SK-N-MC (cell line): ENCODE measurements at regions not wholly inside any gene's neighbourhood (a gene's known extent, or its start where the extent isn't known, plus 50 kb on each side); places are given as distances from the start of the nearest gene placed in this dataset.
"Not testable (repeated sequence)": the region's sequence is repeated elsewhere in the genome, so short reads cannot be mapped to it uniquely, and the experiment has no call there.

ENCODE experiments used
- DNase-seq: peaks from one replicate; pipeline ENCODE4 v3.0.0-alpha.2; 2011; ENCODE audit warnings: low read depth, low spot score
- H3K27ac ChIP-seq: fragments of 200-600 bp; sonication (generic); 2 replicates; pipeline ENCODE4 v1.5.1; 2016; ENCODE audit warnings: mixed run types
- H3K36me3 ChIP-seq: fragments of 200-600 bp; sonication (generic); 2 replicates; pipeline ENCODE4 v1.6.1; 2017; ENCODE audit warnings: antibody characterized with exemption, low read length, mixed read lengths; ENCODE audit not compliant: insufficient read depth
- H3K4me3 ChIP-seq: fragments of 200-600 bp; sonication (generic); 2 replicates; pipeline ENCODE4 v1.5.1; 2016
- H3K9ac ChIP-seq: fragments of 200-600 bp; sonication (generic); 2 replicates; pipeline ENCODE4 v1.8.0; 2017; ENCODE audit warnings: mixed run types, mixed read lengths; ENCODE audit not compliant: insufficient read length
- H3K9me3 ChIP-seq: fragments of 200-600 bp; sonication (generic); 2 replicates; pipeline ENCODE4 v1.6.1; 2017; ENCODE audit warnings: low read depth, mild to moderate bottlenecking, antibody characterized with exemption, low read length, moderate library complexity, mixed read lengths
- EZH2 ChIP-seq: fragments of 200-600 bp; sonication (generic); IDR thresholded peaks from one replicate; pipeline ENCODE4 v1.6.1; 2017; ENCODE audit warnings: antibody characterized with exemption
- FOXP2 ChIP-seq: optimal IDR thresholded peaks from 2 replicates; pipeline ENCODE3; 2011; ENCODE audit warnings: mild to moderate bottlenecking, moderate library complexity; ENCODE audit not compliant: insufficient read depth; ENCODE audit errors: extremely low read length, control extremely low read depth
- POLR2AphosphoS5 ChIP-seq: IDR thresholded peaks from 2 replicates; pipeline ENCODE4 v1.6.1; 2012; ENCODE audit warnings: mild to moderate bottlenecking, low read depth, low read length, borderline replicate concordance

DNA sequence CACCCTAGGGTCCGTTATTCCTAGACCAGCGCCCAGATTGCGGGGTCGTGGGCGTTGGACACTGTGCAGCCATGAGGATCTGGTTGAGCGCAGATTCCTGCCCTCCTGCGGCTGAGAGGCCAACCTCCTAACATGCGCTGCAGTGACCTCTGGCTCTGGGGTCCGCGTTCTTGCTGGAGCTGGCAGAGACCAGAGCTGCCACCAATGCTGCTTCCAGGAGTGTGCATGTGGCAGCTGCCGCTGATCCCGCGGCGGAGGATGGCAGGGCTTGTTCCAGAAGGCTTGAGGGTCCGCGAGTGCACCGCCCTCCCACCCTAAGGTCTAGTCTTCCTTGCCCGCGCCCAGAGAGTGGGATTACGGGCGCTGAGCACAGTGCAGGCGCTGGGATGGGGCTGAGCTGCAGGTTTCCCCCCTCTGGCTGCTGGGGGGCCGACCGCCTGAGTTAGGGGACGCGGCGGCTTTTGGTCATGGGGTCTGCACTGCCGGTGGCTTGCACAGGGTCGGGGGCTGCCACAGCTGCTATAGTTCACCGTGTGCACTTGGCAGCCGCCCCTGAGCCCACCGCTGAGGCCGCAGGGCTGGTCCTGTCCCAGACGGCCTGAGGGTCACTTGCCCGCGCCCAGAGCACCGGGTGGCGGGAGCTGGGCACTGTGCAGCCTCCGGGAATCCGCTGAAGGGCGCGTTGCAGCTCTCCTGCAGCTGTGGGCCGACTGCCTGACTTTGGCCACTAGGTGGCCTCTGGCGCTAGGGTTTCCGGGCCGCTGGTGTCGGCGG lies 145.9 kb downstream of the CCDC74A start:
- no peak for DNase-seq
- Histone ChIP-seq H3K27ac (no peak overlapping the region), H3K36me3 (no peaks in the 10 kb centered on the region), H3K4me3 (peak overlapping the region; percentile 83), H3K9ac (no peak overlapping the region), H3K9me3 (no peaks in the 10 kb centered on the region)
- TF ChIP-seq EZH2 (no peak), FOXP2 (no peak), POLR2AphosphoS5 (no peak)

DNA sequence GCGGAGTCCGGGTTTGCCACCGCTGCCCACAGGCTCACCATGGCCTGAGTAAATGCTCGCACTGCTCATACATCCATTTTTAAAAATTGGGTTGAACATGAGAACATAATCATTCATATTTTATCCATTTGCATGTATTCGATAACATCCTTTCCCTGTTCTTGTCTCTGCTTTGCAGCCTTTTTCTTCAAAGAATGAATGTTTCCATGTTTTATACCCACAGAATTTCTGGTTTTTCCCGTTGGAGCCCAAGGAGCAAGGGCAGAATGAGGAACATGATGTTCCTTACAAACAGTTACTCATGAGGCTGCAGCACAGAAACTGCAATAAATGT lies 146.5 kb downstream of the CCDC74A start:
- Histone ChIP-seq H3K9ac (no peak overlapping the region), H3K9me3 (no peaks in the 10 kb centered on the region), H3K27ac (no peak overlapping the region), H3K4me3 (peak overlapping the region; percentile 83), H3K36me3 (no peaks in the 10 kb centered on the region)
- TF ChIP-seq FOXP2 (no peak), EZH2 (no peak), POLR2AphosphoS5 (no peak)
- no peak for DNase-seq

DNA sequence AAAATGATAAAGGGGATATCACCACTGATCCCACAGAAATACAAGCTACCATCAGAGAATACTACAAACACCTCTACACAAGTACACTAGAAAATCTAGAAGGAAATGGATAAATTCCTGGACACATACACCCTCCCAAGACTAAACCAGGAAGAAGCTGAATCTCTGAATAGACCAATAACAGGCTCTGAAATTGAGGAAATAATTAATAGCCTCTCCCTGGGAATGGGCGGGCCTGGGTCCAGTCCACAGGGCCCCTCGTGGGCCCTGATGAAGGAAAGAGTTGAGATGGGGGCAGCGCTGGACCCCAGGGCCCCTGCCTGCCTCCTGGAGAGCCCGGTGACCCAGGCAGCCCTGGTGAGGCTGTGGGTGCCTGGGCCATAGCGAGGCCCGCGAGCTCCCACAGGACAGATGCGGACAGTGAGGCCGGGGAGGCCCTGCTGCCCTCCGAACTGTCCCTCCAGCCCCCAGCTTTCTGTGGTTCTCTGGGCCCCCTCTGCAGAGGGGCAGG lies 154.0 kb downstream of the CCDC74A start:
- H3K4me3 ChIP-seq = peak overlapping the region; percentile 96
- H3K9me3 ChIP-seq, H3K27ac ChIP-seq, DNase-seq, H3K36me3 ChIP-seq: not testable (repeated sequence)
- peak overlapping the region; percentile 67 for H3K9ac ChIP-seq

GRCh38 chr2:131682122-131682944 lies 154.6 kb downstream of the CCDC74A start:
- Histone ChIP-seq H3K4me3 (peak overlapping the region; percentile 96), H3K9ac (peak overlapping the region; percentile 73), H3K27ac (no peak overlapping the region), H3K9me3 (no peaks in the 10 kb centered on the region), H3K36me3 (peaks cover 10% of the 10 kb centered on the region; the same call in 1 of the 2 replicates)
- peak; percentile 28 for DNase-seq
- TF ChIP-seq POLR2AphosphoS5 (peak; percentile 97), EZH2 (no peak), FOXP2 (peak; percentile 45)

DNA sequence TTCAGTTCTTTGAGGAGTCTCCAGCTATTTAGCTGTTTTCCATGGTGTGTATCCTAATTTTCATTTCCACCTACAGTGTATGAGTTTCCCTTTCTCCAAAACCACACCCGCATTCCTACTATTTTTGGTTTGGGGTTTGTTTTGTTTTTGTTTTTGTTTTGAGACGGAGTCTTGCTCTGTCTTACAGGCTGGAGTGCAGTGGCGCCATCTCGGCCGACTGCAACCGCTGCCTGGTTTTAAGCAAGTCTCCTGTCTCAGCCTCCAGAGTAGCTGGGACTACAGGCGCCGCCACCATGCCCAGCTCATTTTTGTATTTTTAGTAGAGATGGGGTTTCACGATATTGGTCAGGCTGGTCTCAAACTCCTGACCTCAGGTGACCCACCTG lies 155.2 kb downstream of the CCDC74A start:
- Histone ChIP-seq H3K4me3 (peak overlapping the region; percentile 96), H3K9ac (peak overlapping the region; percentile 73), H3K36me3 (peaks cover 16% of the 10 kb centered on the region; the same call in 1 of the 2 replicates)
- not testable (repeated sequence) for H3K27ac ChIP-seq, H3K9me3 ChIP-seq, DNase-seq

DNA sequence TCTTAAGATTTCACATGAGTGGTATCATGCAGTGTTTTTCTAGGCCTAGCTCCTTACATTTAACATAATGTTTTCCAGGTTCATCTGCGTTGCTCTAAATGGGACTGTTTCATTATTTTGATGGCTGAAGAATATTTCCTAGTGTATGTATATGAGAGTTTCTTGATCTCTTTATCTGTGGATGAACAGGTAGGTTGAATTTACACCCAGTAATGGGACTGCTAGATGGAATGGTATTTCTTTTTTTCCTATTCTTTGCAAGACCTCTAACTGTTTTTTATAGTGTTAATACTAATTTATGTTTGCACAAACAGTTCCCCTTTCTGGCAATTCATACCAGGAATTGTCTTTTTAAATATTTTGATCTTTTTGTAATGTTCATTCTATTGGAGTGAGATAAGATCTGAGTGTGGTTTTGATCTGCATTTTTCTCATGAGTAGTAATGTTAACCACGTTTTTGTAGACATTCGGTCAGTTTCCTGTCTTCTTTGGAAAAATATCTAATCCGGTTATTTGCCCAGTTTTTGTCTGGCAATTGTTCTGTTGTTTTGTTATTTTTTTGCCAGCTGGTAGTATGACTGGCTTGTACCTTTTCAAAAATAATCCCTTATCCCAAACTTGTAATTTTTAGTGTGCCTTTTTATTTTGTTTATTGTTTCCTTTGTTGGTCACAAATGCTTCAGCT lies 157.1 kb downstream of the CCDC74A start:
- DNase-seq, H3K9me3 ChIP-seq: not testable (repeated sequence)
- Histone ChIP-seq H3K36me3 (peaks cover 29% of the 10 kb centered on the region), H3K9ac (peak overlapping the region; percentile 48), H3K27ac (peak overlapping the region; percentile 26; the same call in 1 of the 2 replicates), H3K4me3 (peak overlapping the region; percentile 96)

- H3K9me3 ChIP-seq, DNase-seq, H3K4me3 ChIP-seq, H3K27ac ChIP-seq, H3K9ac ChIP-seq: not testable (repeated sequence)
- H3K36me3 ChIP-seq = peaks cover 38% of the 10 kb centered on the region
Observed at GRCh38 chr2:131686164-131686893, 158.6 kb downstream of the CCDC74A start.

DNA sequence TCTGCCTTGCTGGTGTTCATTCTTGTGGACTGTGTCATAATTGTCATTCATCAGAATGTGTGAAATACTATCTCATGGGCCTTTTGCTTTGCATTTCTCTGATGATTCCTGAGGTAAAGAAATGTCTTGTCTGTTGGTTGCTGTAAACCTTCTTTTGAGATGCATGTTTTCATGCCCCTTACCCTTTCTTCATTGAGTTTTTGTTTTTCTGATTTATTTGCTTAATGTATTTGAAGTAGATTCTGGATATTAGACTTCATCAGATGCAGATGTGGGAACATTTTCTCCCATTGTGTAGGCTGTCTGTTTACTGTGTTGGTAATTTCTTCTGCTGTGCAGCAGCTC lies 159.2 kb downstream of the CCDC74A start:
- not testable (repeated sequence) for H3K4me3 ChIP-seq, H3K9me3 ChIP-seq, H3K9ac ChIP-seq, DNase-seq, H3K27ac ChIP-seq
- peaks cover 38% of the 10 kb centered on the region for H3K36me3 ChIP-seq

- DNase-seq, H3K9ac ChIP-seq, H3K9me3 ChIP-seq, H3K4me3 ChIP-seq, H3K27ac ChIP-seq: not testable (repeated sequence)
- H3K36me3 ChIP-seq = peaks cover 38% of the 10 kb centered on the region
Observed at GRCh38 chr2:131689066-131689465, 161.4 kb downstream of the CCDC74A start.

GRCh38 chr2:131711268-131711667 lies 183.6 kb downstream of the CCDC74A start:
- H3K36me3 ChIP-seq, H3K9me3 ChIP-seq, DNase-seq, H3K9ac ChIP-seq, H3K27ac ChIP-seq, H3K4me3 ChIP-seq: not testable (repeated sequence)

DNA sequence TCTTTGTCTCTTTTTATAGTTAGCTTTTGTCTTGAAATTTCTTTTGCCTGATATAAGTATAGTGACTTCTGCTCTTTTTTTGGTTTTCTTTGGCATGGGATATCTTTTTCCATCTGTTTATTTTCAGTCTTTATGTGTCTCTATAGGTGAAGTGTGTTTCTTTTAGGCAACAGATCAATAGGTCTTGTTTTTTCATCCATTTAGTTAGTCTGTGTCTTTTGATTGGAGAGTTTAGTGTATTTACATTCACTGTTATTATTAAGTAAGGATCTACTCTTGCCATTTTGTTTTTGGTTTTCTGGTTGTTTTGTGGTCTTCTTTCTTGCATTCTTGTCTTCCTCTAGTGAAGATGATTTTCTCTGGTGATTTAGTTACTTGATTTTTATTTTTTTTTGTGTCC lies 190.2 kb downstream of the CCDC74A start:
- not testable (repeated sequence) for H3K36me3 ChIP-seq, H3K4me3 ChIP-seq, H3K27ac ChIP-seq, H3K9me3 ChIP-seq, H3K9ac ChIP-seq, DNase-seq

- DNase-seq, H3K4me3 ChIP-seq, H3K9me3 ChIP-seq, H3K9ac ChIP-seq, H3K27ac ChIP-seq, H3K36me3 ChIP-seq: not testable (repeated sequence)
Observed at GRCh38 chr2:131721163-131721562, 193.5 kb downstream of the CCDC74A start.
